ENCODE measurements at regions not wholly inside any gene's neighbourhood (a gene's known extent, or its start where the extent isn't known, plus 50 kb on each side); places are given as distances from the start of the nearest gene placed in this dataset.

DNA sequence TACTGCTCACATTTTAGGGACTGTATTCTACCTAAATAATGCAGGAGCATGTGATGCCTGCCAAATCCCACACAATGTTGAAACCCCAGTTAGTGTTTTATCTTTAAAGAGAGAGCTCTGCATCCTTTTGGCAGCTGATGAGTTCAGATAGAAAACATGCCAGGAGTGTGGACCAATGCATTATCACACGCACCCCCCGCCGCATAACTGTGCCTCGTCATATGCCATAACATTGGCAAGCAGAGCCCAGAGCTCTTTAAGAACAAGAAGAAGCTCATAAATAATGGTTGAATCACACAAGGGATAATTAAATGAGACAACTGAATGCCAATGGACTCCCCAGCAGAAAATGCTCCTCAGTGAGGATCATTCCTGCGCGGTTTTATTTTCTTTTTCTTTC is 52.8 kb upstream of the RORB start:
- Mint-ChIP-seq H3K27me3 (ENCODE audit: low read depth, poor library complexity) (no peaks in the 10 kb centered on the region), H3K9me3 (no peaks in the 10 kb centered on the region), H3K27ac (no peak overlapping the region), H3K4me1 (no peaks in the 10 kb centered on the region), H3K4me3 (no peak overlapping the region), H3K36me3 (ENCODE audit: low read depth) (no peaks in the 10 kb centered on the region)
- TF ChIP-seq, protein P1, sequence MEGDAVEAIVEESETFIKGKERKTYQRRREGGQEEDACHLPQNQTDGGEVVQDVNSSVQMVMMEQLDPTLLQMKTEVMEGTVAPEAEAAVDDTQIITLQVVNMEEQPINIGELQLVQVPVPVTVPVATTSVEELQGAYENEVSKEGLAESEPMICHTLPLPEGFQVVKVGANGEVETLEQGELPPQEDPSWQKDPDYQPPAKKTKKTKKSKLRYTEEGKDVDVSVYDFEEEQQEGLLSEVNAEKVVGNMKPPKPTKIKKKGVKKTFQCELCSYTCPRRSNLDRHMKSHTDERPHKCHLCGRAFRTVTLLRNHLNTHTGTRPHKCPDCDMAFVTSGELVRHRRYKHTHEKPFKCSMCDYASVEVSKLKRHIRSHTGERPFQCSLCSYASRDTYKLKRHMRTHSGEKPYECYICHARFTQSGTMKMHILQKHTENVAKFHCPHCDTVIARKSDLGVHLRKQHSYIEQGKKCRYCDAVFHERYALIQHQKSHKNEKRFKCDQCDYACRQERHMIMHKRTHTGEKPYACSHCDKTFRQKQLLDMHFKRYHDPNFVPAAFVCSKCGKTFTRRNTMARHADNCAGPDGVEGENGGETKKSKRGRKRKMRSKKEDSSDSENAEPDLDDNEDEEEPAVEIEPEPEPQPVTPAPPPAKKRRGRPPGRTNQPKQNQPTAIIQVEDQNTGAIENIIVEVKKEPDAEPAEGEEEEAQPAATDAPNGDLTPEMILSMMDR (IDR thresholded peaks at IDR 0.05): no peak
- no peak for DNase-seq
